ENCODE measurements at regions not wholly inside any gene's neighbourhood (a gene's known extent, or its start where the extent isn't known, plus 50 kb on each side); places are given as distances from the start of the nearest gene placed in this dataset.
"Not testable (repeated sequence)": the region's sequence is repeated elsewhere in the genome, so short reads cannot be mapped to it uniquely, and the experiment has no call there.

DNA sequence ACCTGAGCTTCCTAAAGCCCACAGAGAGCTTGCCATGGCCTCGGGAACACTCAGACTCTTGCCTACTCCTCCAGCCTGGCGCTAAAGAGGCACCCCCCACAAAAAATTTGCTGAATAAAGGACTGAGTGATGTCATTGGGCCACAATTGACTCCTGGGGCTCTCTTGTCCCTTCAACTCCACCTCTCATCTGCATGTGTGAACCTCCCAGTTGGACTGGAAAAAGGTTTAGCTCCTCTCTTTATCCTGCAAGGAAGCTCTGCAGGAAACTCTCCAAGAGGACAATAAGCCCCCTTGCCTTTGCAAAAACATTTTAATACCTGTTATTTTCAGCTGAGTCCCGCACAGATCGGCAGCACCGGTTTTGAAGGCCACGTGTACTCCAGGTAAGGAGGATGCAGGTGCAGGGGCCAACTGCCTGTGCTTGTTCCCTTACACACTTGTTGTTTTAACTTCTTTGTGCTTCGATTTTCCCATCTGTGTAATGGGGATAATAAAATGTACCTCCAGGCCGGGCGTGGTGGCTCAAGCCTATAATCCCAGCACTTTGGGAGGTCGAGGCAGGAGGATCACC is 107.3 kb downstream of the TFAP2C start:
- DNase-seq (ENCODE audit: low read depth), result no peak
- TF ChIP-seq, protein P1, sequence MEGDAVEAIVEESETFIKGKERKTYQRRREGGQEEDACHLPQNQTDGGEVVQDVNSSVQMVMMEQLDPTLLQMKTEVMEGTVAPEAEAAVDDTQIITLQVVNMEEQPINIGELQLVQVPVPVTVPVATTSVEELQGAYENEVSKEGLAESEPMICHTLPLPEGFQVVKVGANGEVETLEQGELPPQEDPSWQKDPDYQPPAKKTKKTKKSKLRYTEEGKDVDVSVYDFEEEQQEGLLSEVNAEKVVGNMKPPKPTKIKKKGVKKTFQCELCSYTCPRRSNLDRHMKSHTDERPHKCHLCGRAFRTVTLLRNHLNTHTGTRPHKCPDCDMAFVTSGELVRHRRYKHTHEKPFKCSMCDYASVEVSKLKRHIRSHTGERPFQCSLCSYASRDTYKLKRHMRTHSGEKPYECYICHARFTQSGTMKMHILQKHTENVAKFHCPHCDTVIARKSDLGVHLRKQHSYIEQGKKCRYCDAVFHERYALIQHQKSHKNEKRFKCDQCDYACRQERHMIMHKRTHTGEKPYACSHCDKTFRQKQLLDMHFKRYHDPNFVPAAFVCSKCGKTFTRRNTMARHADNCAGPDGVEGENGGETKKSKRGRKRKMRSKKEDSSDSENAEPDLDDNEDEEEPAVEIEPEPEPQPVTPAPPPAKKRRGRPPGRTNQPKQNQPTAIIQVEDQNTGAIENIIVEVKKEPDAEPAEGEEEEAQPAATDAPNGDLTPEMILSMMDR (IDR thresholded peaks at IDR 0.05; ENCODE audit: insufficient read depth, low read depth, low read length, missing control alignments), result no peak
- H3K4me3 ChIP-seq (ENCODE audit: low read depth, low read length), result no peak overlapping the region

GRCh38 chr20:56744325-56744821 is 115.3 kb downstream of the TFAP2C start:
- not testable (repeated sequence) for DNase-seq (ENCODE audit: low read depth); H3K4me3 ChIP-seq (ENCODE audit: low read depth, low read length)

GRCh38 chr20:56748476-56749377 is 119.6 kb downstream of the TFAP2C start:
- TF ChIP-seq, protein P1 (IDR thresholded peaks at IDR 0.05; ENCODE audit: insufficient read depth, low read depth, low read length, missing control alignments), result no peak
- DNase-seq (ENCODE audit: low read depth), result no peak
- H3K4me3 ChIP-seq (ENCODE audit: low read depth, low read length), result no peak overlapping the region

DNA sequence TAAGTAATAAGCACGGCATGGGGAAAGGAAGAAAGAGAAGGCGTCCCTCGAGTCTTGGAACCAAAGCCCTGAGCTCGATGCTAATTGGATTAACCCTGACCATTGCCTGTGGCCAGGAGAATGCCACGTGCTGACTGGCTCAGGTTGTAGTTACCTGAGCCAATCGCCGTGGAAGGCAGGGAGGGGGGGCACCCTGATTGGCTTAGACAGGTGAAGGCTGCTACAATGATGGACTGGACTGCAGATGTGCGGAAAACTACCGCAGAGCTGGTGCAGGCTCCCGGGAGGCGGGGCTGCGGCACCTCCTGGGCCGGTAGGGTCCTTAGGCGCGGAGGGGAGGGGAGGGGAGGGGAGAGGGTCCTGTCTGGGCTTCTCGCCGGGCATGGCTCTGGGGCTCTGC is 121.3 kb downstream of the TFAP2C start:
- no peak overlapping the region for H3K4me3 ChIP-seq (ENCODE audit: low read depth, low read length)
- TF ChIP-seq, protein P1 (IDR thresholded peaks at IDR 0.05; ENCODE audit: insufficient read depth, low read depth, low read length, missing control alignments), result no peak
- DNase-seq (ENCODE audit: low read depth), result no peak

- TF ChIP-seq, protein P1 (IDR thresholded peaks at IDR 0.05; ENCODE audit: insufficient read depth, low read depth, low read length, missing control alignments), result no peak
- no peak overlapping the region for H3K4me3 ChIP-seq (ENCODE audit: low read depth, low read length)
- DNase-seq (ENCODE audit: low read depth), result no peak
Measured at GRCh38 chr20:56752274-56752673, 123.2 kb downstream of the TFAP2C start.

DNA sequence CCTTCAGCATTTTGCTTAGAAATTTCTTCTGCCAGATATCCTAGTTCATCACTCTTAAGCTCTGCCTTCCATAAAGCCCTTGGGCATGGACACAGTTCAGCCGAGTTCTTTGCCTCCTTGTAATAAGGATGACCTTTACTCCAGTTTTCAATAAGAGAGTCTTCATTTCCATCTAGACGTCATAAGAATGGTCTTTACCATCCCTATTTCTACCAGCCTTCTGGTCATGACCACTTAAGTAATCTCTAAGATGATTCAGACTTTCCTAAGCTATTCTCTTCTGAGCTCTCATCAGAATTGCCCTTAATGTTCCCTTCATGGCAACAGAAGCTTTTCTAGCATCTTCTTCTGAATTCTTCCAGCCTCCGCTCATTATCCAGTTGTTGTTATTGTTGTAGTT is 126.1 kb downstream of the TFAP2C start:
- H3K4me3 ChIP-seq (ENCODE audit: low read depth, low read length), result no peak overlapping the region
- TF ChIP-seq, protein P1 (IDR thresholded peaks at IDR 0.05; ENCODE audit: insufficient read depth, low read depth, low read length, missing control alignments), result no peak
- no peak for DNase-seq (ENCODE audit: low read depth)

DNA sequence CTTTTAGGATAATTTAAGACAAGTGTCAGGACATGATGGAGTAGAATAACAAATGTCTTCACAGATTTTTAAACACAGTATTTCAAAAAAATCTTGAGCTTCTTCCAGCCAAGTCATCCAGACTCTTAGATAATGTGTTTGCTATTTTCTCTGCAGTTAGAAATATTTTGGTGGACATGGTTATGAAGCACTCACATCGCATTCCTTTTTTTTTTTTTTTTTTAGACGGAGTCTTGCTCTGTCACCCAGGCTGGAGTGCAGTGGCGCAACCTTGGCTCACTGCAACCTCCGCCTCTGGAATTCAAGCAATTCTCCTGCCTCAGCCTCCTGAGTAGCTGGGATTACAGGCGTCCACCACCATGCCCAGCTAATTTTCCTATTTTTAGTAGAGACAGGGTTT is 127.6 kb downstream of the TFAP2C start:
- not testable (repeated sequence) for H3K4me3 ChIP-seq (ENCODE audit: low read depth, low read length); DNase-seq (ENCODE audit: low read depth)

DNA sequence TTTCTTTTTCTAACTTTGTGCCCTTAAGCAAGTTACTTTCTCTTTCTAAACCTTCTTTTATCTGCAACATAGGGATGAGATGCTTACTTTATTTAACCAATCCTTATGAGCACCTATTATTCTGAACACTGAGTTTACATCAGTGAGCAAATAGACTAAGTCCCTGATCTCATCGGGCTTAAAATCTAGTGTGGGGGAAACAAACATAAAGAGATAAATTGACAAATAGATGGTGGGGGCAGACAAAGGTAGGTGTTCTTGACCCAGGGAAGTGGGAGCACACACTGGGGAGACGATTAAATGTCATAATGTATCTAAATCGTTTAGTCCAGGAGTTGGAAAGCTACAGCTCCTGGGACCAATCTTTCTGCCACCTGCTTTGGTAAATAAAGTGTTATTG is 129.6 kb downstream of the TFAP2C start:
- TF ChIP-seq, protein P1 (IDR thresholded peaks at IDR 0.05; ENCODE audit: insufficient read depth, low read depth, low read length, missing control alignments), result no peak
- DNase-seq (ENCODE audit: low read depth), result no peak
- no peak overlapping the region for H3K4me3 ChIP-seq (ENCODE audit: low read depth, low read length)
